MM.1S (cell line): ENCODE measurements at regions not wholly inside any gene's neighbourhood (a gene's known extent, or its start where the extent isn't known, plus 50 kb on each side); places are given as distances from the start of the nearest gene placed in this dataset.

Source experiments
- DNase-seq: peaks from one replicate; pipeline ENCODE4 v3.0.0-alpha.2; 2015
- H2AFZ ChIP-seq: fragments of 300-600 bp; sonication (generic); 2 replicates; pipeline ENCODE4 v1.6.0; 2016; ENCODE audit warnings: antibody characterized with exemption, low read length
- H3F3A ChIP-seq: fragments of 300-600 bp; sonication (generic); 2 replicates; pipeline ENCODE4 v1.6.1; 2016; ENCODE audit warnings: mild to moderate bottlenecking, antibody characterized with exemption, low read length, moderate library complexity, mixed read lengths; ENCODE audit not compliant: insufficient read depth
- H3K27ac ChIP-seq: fragments of 300-600 bp; sonication (generic); 2 replicates; pipeline ENCODE4 v1.5.1; 2016; ENCODE audit warnings: mild to moderate bottlenecking, low read length
- H3K27me3 ChIP-seq: fragments of 300-600 bp; sonication (generic); replicated peaks from 2 replicates; pipeline ENCODE4 v1.6.0; 2016; ENCODE audit warnings: low read length; ENCODE audit not compliant: insufficient read depth
- H3K36me3 ChIP-seq: fragments of 300-600 bp; sonication (generic); replicated peaks from 2 replicates; pipeline ENCODE4 v1.6.1; 2016; ENCODE audit warnings: mild to moderate bottlenecking, low read length, mixed read lengths; ENCODE audit not compliant: insufficient read depth
- H3K4me1 ChIP-seq: fragments of 300-600 bp; sonication (generic); 2 replicates; pipeline ENCODE4 v1.6.1; 2016; ENCODE audit warnings: low read length, mixed read lengths
- H3K4me2 ChIP-seq: fragments of 300-600 bp; sonication (generic); 2 replicates; pipeline ENCODE4 v1.6.0; 2016; ENCODE audit warnings: low read depth, low read length
- H3K4me3 ChIP-seq: fragments of 300-600 bp; sonication (generic); 2 replicates; pipeline ENCODE4 v1.5.1; 2016; ENCODE audit warnings: low read length, mixed read lengths
- H3K79me2 ChIP-seq: fragments of 300-600 bp; sonication (generic); 2 replicates; pipeline ENCODE4 v1.6.1; 2016; ENCODE audit warnings: mixed run types, low read length, mixed read lengths
- H3K9ac ChIP-seq: fragments of 300-600 bp; sonication (generic); 2 replicates; pipeline ENCODE4 v1.6.1; 2016; ENCODE audit warnings: low read length, mixed read lengths
- H3K9me2 ChIP-seq: fragments of 300-600 bp; sonication (generic); replicated peaks from 2 replicates; pipeline ENCODE4 v1.6.1; 2016; ENCODE audit warnings: mild to moderate bottlenecking, low read length, mixed read lengths; ENCODE audit not compliant: insufficient read depth
- H3K9me3 ChIP-seq: fragments of 300-600 bp; sonication (generic); replicated peaks from 2 replicates; pipeline ENCODE4 v1.6.1; 2016; ENCODE audit warnings: mild to moderate bottlenecking, low read length, mixed read lengths; ENCODE audit not compliant: insufficient read depth
- H4K20me1 ChIP-seq: fragments of 300-600 bp; sonication (generic); 2 replicates; pipeline ENCODE4 v1.6.1; 2016; ENCODE audit warnings: mild to moderate bottlenecking, low read length, moderate library complexity, mixed read lengths; ENCODE audit not compliant: insufficient read depth
- CTCF ChIP-seq: fragments of 300-600 bp; sonication (generic); IDR thresholded peaks from 2 replicates; pipeline ENCODE4 v1.5.1; 2016; ENCODE audit warnings: antibody characterized with exemption, low read length, mixed read lengths
- EZH2 ChIP-seq: fragments of 300-600 bp; sonication (generic); optimal IDR thresholded peaks from 2 replicates; pipeline ENCODE3; 2017; ENCODE audit warnings: low read depth, mild to moderate bottlenecking, antibody characterized with exemption, low read length, mixed read lengths
- EZH2phosphoT487 ChIP-seq: fragments of 300-600 bp; sonication (generic); IDR thresholded peaks from 2 replicates; pipeline ENCODE4 v1.6.1; 2018; ENCODE audit warnings: antibody characterized with exemption, low read length

GRCh38 chr12:127230843-127231260, 1036.1 kb upstream of the TMEM132C start:
- no peaks in the 10 kb centered on the region for H3F3A ChIP-seq
- no peaks in the 10 kb centered on the region for H3K79me2 ChIP-seq
- TF ChIP-seq EZH2phosphoT487 = no peak
- TF ChIP-seq CTCF = no peak
- TF ChIP-seq EZH2 = no peak
- H3K4me1 ChIP-seq = no peaks in the 10 kb centered on the region
- no peaks in the 10 kb centered on the region for H3K9me3 ChIP-seq
- H3K4me3 ChIP-seq = no peak overlapping the region
- no peak for DNase-seq
- no peak overlapping the region for H2AFZ ChIP-seq
- no peaks in the 10 kb centered on the region for H3K27me3 ChIP-seq
- H3K9ac ChIP-seq = no peak overlapping the region
- no peak overlapping the region for H3K27ac ChIP-seq
- no peaks in the 10 kb centered on the region for H4K20me1 ChIP-seq
- no peaks in the 10 kb centered on the region for H3K9me2 ChIP-seq
- H3K36me3 ChIP-seq = no peaks in the 10 kb centered on the region
- no peak overlapping the region for H3K4me2 ChIP-seq

DNA sequence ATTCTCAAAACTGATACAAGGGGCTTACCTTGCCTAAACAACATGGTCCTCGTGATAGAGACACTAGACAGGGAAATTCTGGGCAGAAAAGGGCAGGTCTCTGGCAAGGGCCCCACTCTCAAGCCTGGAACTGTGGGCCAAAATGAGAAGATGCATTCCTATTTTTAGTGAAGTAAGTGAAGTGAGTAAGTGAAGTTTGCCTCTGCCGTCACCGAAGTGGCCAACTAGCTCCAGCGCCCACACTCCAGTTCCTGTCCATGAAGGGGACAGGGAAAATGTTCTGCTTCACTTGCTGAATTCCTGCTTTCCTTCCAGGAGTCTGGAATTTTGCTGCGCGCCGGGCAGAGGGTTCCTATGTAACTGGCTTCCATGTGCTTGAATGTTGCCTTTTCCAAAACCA, 1035.6 kb upstream of the TMEM132C start:
- no peaks in the 10 kb centered on the region for H3K4me1 ChIP-seq
- H3K9ac ChIP-seq = no peak overlapping the region
- no peaks in the 10 kb centered on the region for H4K20me1 ChIP-seq
- no peak for DNase-seq
- no peak overlapping the region for H3K27ac ChIP-seq
- no peak overlapping the region for H3K4me2 ChIP-seq
- H2AFZ ChIP-seq = no peak overlapping the region
- H3K79me2 ChIP-seq = no peaks in the 10 kb centered on the region
- H3F3A ChIP-seq = no peaks in the 10 kb centered on the region
- H3K9me3 ChIP-seq = no peaks in the 10 kb centered on the region
- no peak overlapping the region for H3K4me3 ChIP-seq
- H3K27me3 ChIP-seq = no peaks in the 10 kb centered on the region
- no peaks in the 10 kb centered on the region for H3K36me3 ChIP-seq
- H3K9me2 ChIP-seq = no peaks in the 10 kb centered on the region
- TF ChIP-seq EZH2phosphoT487 (no peak), CTCF (no peak), EZH2 (no peak)

DNA sequence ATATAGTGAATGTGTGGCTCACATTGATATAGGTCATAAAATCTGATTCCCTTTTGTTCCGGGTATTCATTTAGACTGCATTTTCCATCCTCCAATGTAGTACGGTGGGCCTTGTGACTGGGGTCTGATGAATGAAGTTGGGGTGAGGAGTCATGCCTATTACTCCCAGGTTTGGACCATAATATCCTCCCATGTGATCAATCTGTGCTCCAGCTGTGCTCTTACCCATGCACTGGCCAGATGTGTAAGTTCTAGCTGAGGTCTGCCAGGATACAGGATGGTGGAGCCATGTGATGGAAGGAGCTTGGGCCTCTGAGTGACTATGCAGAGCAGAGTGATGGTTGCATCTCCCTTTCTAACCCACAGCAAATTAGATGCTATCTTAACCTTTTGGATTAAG, 1034.0 kb upstream of the TMEM132C start:
- Histone ChIP-seq H3K27me3 (no peaks in the 10 kb centered on the region), H3K36me3 (no peaks in the 10 kb centered on the region), H3K4me1 (no peaks in the 10 kb centered on the region), H3K27ac (no peak overlapping the region), H3K9ac (no peak overlapping the region), H2AFZ (no peak overlapping the region), H4K20me1 (no peaks in the 10 kb centered on the region), H3K4me2 (no peak overlapping the region), H3K9me3 (no peaks in the 10 kb centered on the region), H3K9me2 (no peaks in the 10 kb centered on the region), H3K79me2 (no peaks in the 10 kb centered on the region), H3K4me3 (no peak overlapping the region), H3F3A (no peaks in the 10 kb centered on the region)
- TF ChIP-seq EZH2phosphoT487 = no peak
- DNase-seq = no peak

DNA sequence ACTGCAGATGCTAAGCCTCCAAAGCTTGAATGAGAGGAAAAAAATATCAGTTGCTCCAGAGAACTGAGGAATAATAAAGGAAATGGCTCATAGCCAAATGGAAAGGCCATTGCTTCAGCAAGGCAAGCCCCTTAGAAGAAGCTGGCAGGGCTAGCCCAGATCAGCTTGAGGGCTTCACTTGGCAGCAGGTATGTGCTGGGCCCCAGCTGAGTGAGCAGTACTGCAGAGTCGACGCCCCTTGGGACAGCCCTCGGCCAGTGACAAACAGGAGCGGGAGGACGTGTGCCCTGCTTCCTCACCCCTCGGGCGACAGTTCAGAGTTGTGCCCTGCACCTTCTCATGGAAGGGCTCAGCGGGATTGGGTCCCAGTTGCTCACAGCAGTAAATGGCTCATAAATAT, 1031.2 kb upstream of the TMEM132C start:
- H3K79me2 ChIP-seq = no peaks in the 10 kb centered on the region
- no peaks in the 10 kb centered on the region for H3F3A ChIP-seq
- no peaks in the 10 kb centered on the region for H3K36me3 ChIP-seq
- no peak overlapping the region for H3K4me3 ChIP-seq
- no peaks in the 10 kb centered on the region for H3K9me2 ChIP-seq
- TF ChIP-seq EZH2 (no peak), EZH2phosphoT487 (no peak), CTCF (no peak)
- H3K27ac ChIP-seq = no peak overlapping the region
- H3K9ac ChIP-seq = no peak overlapping the region
- no peaks in the 10 kb centered on the region for H3K27me3 ChIP-seq
- no peaks in the 10 kb centered on the region for H4K20me1 ChIP-seq
- no peak for DNase-seq
- H2AFZ ChIP-seq = no peak overlapping the region
- no peak overlapping the region for H3K4me2 ChIP-seq
- no peaks in the 10 kb centered on the region for H3K9me3 ChIP-seq
- no peaks in the 10 kb centered on the region for H3K4me1 ChIP-seq
